MM.1S (cell line): ENCODE measurements at regions not wholly inside any gene's neighbourhood (a gene's known extent, or its start where the extent isn't known, plus 50 kb on each side); places are given as distances from the start of the nearest gene placed in this dataset.

Experiments used
- DNase-seq: peaks from one replicate; pipeline ENCODE4 v3.0.0-alpha.2; 2015
- H2AFZ ChIP-seq: fragments of 300-600 bp; sonication (generic); 2 replicates; pipeline ENCODE4 v1.6.0; 2016; ENCODE audit warnings: antibody characterized with exemption, low read length
- H3F3A ChIP-seq: fragments of 300-600 bp; sonication (generic); 2 replicates; pipeline ENCODE4 v1.6.1; 2016; ENCODE audit warnings: mild to moderate bottlenecking, antibody characterized with exemption, low read length, moderate library complexity, mixed read lengths; ENCODE audit not compliant: insufficient read depth
- H3K27ac ChIP-seq: fragments of 300-600 bp; sonication (generic); 2 replicates; pipeline ENCODE4 v1.5.1; 2016; ENCODE audit warnings: mild to moderate bottlenecking, low read length
- H3K27me3 ChIP-seq: fragments of 300-600 bp; sonication (generic); replicated peaks from 2 replicates; pipeline ENCODE4 v1.6.0; 2016; ENCODE audit warnings: low read length; ENCODE audit not compliant: insufficient read depth
- H3K36me3 ChIP-seq: fragments of 300-600 bp; sonication (generic); replicated peaks from 2 replicates; pipeline ENCODE4 v1.6.1; 2016; ENCODE audit warnings: mild to moderate bottlenecking, low read length, mixed read lengths; ENCODE audit not compliant: insufficient read depth
- H3K4me1 ChIP-seq: fragments of 300-600 bp; sonication (generic); 2 replicates; pipeline ENCODE4 v1.6.1; 2016; ENCODE audit warnings: low read length, mixed read lengths
- H3K4me2 ChIP-seq: fragments of 300-600 bp; sonication (generic); 2 replicates; pipeline ENCODE4 v1.6.0; 2016; ENCODE audit warnings: low read depth, low read length
- H3K4me3 ChIP-seq: fragments of 300-600 bp; sonication (generic); 2 replicates; pipeline ENCODE4 v1.5.1; 2016; ENCODE audit warnings: low read length, mixed read lengths
- H3K79me2 ChIP-seq: fragments of 300-600 bp; sonication (generic); 2 replicates; pipeline ENCODE4 v1.6.1; 2016; ENCODE audit warnings: mixed run types, low read length, mixed read lengths
- H3K9ac ChIP-seq: fragments of 300-600 bp; sonication (generic); 2 replicates; pipeline ENCODE4 v1.6.1; 2016; ENCODE audit warnings: low read length, mixed read lengths
- H3K9me2 ChIP-seq: fragments of 300-600 bp; sonication (generic); replicated peaks from 2 replicates; pipeline ENCODE4 v1.6.1; 2016; ENCODE audit warnings: mild to moderate bottlenecking, low read length, mixed read lengths; ENCODE audit not compliant: insufficient read depth
- H3K9me3 ChIP-seq: fragments of 300-600 bp; sonication (generic); replicated peaks from 2 replicates; pipeline ENCODE4 v1.6.1; 2016; ENCODE audit warnings: mild to moderate bottlenecking, low read length, mixed read lengths; ENCODE audit not compliant: insufficient read depth
- H4K20me1 ChIP-seq: fragments of 300-600 bp; sonication (generic); 2 replicates; pipeline ENCODE4 v1.6.1; 2016; ENCODE audit warnings: mild to moderate bottlenecking, low read length, moderate library complexity, mixed read lengths; ENCODE audit not compliant: insufficient read depth
- CTCF ChIP-seq: fragments of 300-600 bp; sonication (generic); IDR thresholded peaks from 2 replicates; pipeline ENCODE4 v1.5.1; 2016; ENCODE audit warnings: antibody characterized with exemption, low read length, mixed read lengths
- EZH2 ChIP-seq: fragments of 300-600 bp; sonication (generic); optimal IDR thresholded peaks from 2 replicates; pipeline ENCODE3; 2017; ENCODE audit warnings: low read depth, mild to moderate bottlenecking, antibody characterized with exemption, low read length, mixed read lengths
- EZH2phosphoT487 ChIP-seq: fragments of 300-600 bp; sonication (generic); IDR thresholded peaks from 2 replicates; pipeline ENCODE4 v1.6.1; 2018; ENCODE audit warnings: antibody characterized with exemption, low read length

GRCh38 chrX:39710776-39711175 lies 387.0 kb downstream of the BCOR start:
- no peaks in the 10 kb centered on the region for H3F3A ChIP-seq
- no peaks in the 10 kb centered on the region for H3K9me2 ChIP-seq
- no peak overlapping the region for H3K9ac ChIP-seq
- DNase-seq, result no peak
- H4K20me1 ChIP-seq, result no peaks in the 10 kb centered on the region
- H3K4me1 ChIP-seq, result no peaks in the 10 kb centered on the region
- H2AFZ ChIP-seq, result no peak overlapping the region
- TF ChIP-seq EZH2phosphoT487 (no peak), CTCF (no peak), EZH2 (no peak)
- H3K36me3 ChIP-seq, result no peaks in the 10 kb centered on the region
- no peaks in the 10 kb centered on the region for H3K79me2 ChIP-seq
- no peak overlapping the region for H3K4me2 ChIP-seq
- no peak overlapping the region for H3K4me3 ChIP-seq
- no peak overlapping the region for H3K27ac ChIP-seq
- no peaks in the 10 kb centered on the region for H3K27me3 ChIP-seq
- H3K9me3 ChIP-seq, result no peaks in the 10 kb centered on the region

- Histone ChIP-seq H3K27ac (no peak overlapping the region), H3F3A (no peaks in the 10 kb centered on the region), H3K4me1 (no peaks in the 10 kb centered on the region), H3K4me2 (no peak overlapping the region), H3K79me2 (no peaks in the 10 kb centered on the region), H3K9me3 (no peaks in the 10 kb centered on the region), H2AFZ (no peak overlapping the region), H3K36me3 (no peaks in the 10 kb centered on the region), H3K9ac (no peak overlapping the region), H3K27me3 (no peaks in the 10 kb centered on the region), H3K9me2 (no peaks in the 10 kb centered on the region), H3K4me3 (no peak overlapping the region), H4K20me1 (no peaks in the 10 kb centered on the region)
- DNase-seq, result no peak
- TF ChIP-seq EZH2phosphoT487 (no peak), EZH2 (no peak), CTCF (no peak)
Observed at GRCh38 chrX:39714471-39714870, 383.3 kb downstream of the BCOR start.

GRCh38 chrX:39716401-39716800 lies 381.4 kb downstream of the BCOR start:
- Histone ChIP-seq H3K4me2 (no peak overlapping the region), H3K9me2 (no peaks in the 10 kb centered on the region), H3K27ac (no peak overlapping the region), H3K27me3 (no peaks in the 10 kb centered on the region), H3K79me2 (no peaks in the 10 kb centered on the region), H3K9me3 (no peaks in the 10 kb centered on the region), H3F3A (no peaks in the 10 kb centered on the region), H3K36me3 (no peaks in the 10 kb centered on the region), H4K20me1 (no peaks in the 10 kb centered on the region), H3K4me1 (no peaks in the 10 kb centered on the region), H3K4me3 (no peak overlapping the region), H2AFZ (no peak overlapping the region), H3K9ac (no peak overlapping the region)
- DNase-seq, result no peak
- TF ChIP-seq EZH2phosphoT487 (no peak), EZH2 (no peak), CTCF (no peak)
